ENCODE measurements at regions not wholly inside any gene's neighbourhood (a gene's known extent, or its start where the extent isn't known, plus 50 kb on each side); places are given as distances from the start of the nearest gene placed in this dataset.

- POLR2A ChIA-PET: no interaction called here
- Histone ChIP-seq H4K20me1 (replicated peaks; ENCODE audit: control insufficient read depth, insufficient read depth, low read length) (no peaks in the 10 kb centered on the region), H3K9me1 (ENCODE audit: control insufficient read depth, insufficient read depth, low read length) (no peaks in the 10 kb centered on the region), H3K4me1 (replicated peaks in 1 of 2; ENCODE audit: control insufficient read depth in 2 of 2, insufficient read depth in 2 of 2, low read length in 2 of 2) (no peaks in the 10 kb centered on the region), H3K9ac (ENCODE audit: insufficient read depth in 1 of 2, low read depth in 2 of 2, low read length in 2 of 2) (no peak overlapping the region), H3K36me3 (ENCODE audit: control insufficient read depth, insufficient read depth, low read length) (no peaks in the 10 kb centered on the region), H3K27me3 (ENCODE audit: control insufficient read depth in 2 of 2, insufficient read depth in 2 of 2, low read length in 2 of 2) (no peaks in the 10 kb centered on the region), H3K4me2 (ENCODE audit: insufficient read depth, low read length) (no peak overlapping the region), H2AFZ (ENCODE audit: low read depth, low read length) (no peak overlapping the region), H3K79me2 (ENCODE audit: control insufficient read depth, insufficient read depth, low read length) (no peaks in the 10 kb centered on the region), H3K27ac (ENCODE audit: extremely low read depth, low read depth, low read length) (no peak overlapping the region), H3K4me3 (no peak overlapping the region), H3K9me3 (replicated peaks; ENCODE audit: control insufficient read depth, insufficient read depth, low read depth, low read length) (no peaks in the 10 kb centered on the region; the same call in 1 of the 2 replicates)
- CTCF ChIA-PET (ENCODE audit: low intra/inter-chr PET ratio): no interaction called here
- ATAC-seq (no peak), DNase-seq (ENCODE audit: extremely low read depth in 1 of 4, low spot score in 3 of 4) (no peak), FAIRE-seq (no peak)
- in situ Hi-C loops (cut with MboI) (no loop called here), intact Hi-C loops (cut with micrococcal nuclease) (no loop called here)
- no TSS peak for BruUV-seq (replicated peaks)
- 0% methylated on average over 1 of the region's 1 CpG for WGBS (ENCODE audit: insufficient coverage, low coverage, missing lambda C conversion rate)
- no peak for TF ChIP-seq NKRF (IDR thresholded peaks at IDR 0.05; ENCODE audit: borderline replicate concordance)
- TF ChIP-seq MITF (IDR thresholded peaks at IDR 0.05): no peak
- no peak for TF ChIP-seq ATF7 (IDR thresholded peaks at IDR 0.05)
- no peak for TF ChIP-seq TARDBP (IDR thresholded peaks at IDR 0.05)
- no peak for TF ChIP-seq E2F1 (CRISPR knock-in tag; IDR thresholded peaks at IDR 0.05)
- no peak for TF ChIP-seq PML (IDR thresholded peaks at IDR 0.05; ENCODE audit: low read length)
- TF ChIP-seq SMARCC2 (IDR thresholded peaks at IDR 0.05; ENCODE audit: low read depth): no peak
- TF ChIP-seq RB1 (IDR thresholded peaks at IDR 0.05; ENCODE audit: low read depth): no peak
- TF ChIP-seq ZBTB40 (IDR thresholded peaks at IDR 0.05): no peak
- TF ChIP-seq ZBTB40 (CRISPR knock-in tag; IDR thresholded peaks at IDR 0.05): no peak
- TF ChIP-seq NR3C1 (CRISPR knock-in tag; IDR thresholded peaks at IDR 0.05): no peak
Measured at GRCh38 chr3:165339753-165340152, 143.6 kb upstream of the SLITRK3 start.
